ENCODE measurements at regions not wholly inside any gene's neighbourhood (a gene's known extent, or its start where the extent isn't known, plus 50 kb on each side); places are given as distances from the start of the nearest gene placed in this dataset.
"Not testable (repeated sequence)": the region's sequence is repeated elsewhere in the genome, so short reads cannot be mapped to it uniquely, and the experiment has no call there.

DNA sequence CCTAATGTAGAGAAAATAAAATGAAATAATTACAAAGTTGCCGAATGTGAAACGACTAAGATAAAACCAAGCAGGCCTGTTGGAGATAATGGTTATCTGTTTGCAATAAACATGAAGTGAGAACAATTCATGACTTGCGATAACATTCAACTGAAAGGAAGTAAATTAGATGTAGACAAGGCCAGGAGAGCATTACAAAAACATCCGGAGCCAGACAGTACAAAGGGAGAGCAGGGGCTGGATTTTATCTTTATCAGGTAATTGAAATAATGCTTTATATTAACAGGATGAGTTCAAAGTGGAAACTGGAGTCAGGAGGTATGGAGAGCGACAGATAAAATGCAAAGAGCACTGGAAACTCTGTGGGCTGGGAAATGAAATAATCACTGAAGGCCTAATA lies 265.6 kb upstream of the GOT2 start:
- Histone ChIP-seq H3K4me3 (no peak overlapping the region), H3K9me3 (no peaks in the 10 kb centered on the region), H3K36me3 (no peaks in the 10 kb centered on the region), H3K27me3 (no peaks in the 10 kb centered on the region), H3K27ac (no peak overlapping the region), H3K4me1 (no peaks in the 10 kb centered on the region)
- intact Hi-C loops (cut with DNase I; ENCODE audit: low total_unique reads) = no loop called here
- TF ChIP-seq, protein P1, sequence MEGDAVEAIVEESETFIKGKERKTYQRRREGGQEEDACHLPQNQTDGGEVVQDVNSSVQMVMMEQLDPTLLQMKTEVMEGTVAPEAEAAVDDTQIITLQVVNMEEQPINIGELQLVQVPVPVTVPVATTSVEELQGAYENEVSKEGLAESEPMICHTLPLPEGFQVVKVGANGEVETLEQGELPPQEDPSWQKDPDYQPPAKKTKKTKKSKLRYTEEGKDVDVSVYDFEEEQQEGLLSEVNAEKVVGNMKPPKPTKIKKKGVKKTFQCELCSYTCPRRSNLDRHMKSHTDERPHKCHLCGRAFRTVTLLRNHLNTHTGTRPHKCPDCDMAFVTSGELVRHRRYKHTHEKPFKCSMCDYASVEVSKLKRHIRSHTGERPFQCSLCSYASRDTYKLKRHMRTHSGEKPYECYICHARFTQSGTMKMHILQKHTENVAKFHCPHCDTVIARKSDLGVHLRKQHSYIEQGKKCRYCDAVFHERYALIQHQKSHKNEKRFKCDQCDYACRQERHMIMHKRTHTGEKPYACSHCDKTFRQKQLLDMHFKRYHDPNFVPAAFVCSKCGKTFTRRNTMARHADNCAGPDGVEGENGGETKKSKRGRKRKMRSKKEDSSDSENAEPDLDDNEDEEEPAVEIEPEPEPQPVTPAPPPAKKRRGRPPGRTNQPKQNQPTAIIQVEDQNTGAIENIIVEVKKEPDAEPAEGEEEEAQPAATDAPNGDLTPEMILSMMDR (IDR thresholded peaks at IDR 0.05) = no peak
- no peak for TF ChIP-seq POLR2A (IDR thresholded peaks at IDR 0.05)
- TF ChIP-seq EP300 (IDR thresholded peaks at IDR 0.05) = no peak
- TF ChIP-seq POLR2AphosphoS5 (IDR thresholded peaks at IDR 0.05) = no peak
- no peak for DNase-seq
- 43 to 61% (median 51%) methylated on average over 5 of the region's 5 CpGs for WGBS, 5 donors

- H3K4me3 ChIP-seq; H3K27me3 ChIP-seq; H3K36me3 ChIP-seq; H3K4me1 ChIP-seq; H3K27ac ChIP-seq; DNase-seq; intact Hi-C loops (cut with DNase I; ENCODE audit: low total_unique reads): not testable (repeated sequence)
- WGBS, 5 donors = 33 to 45% (median 44%) methylated on average over 7 to 8 of the region's 8 CpGs
- H3K9me3 ChIP-seq = peaks cover 0 to 28% (median 16%) of the 10 kb centered on the region in 4 donors
Observed at GRCh38 chr16:58992755-58993154, 258.6 kb upstream of the GOT2 start.

GRCh38 chr16:58983181-58983965 lies 249.3 kb upstream of the GOT2 start:
- DNase-seq; H3K4me3 ChIP-seq; H3K27ac ChIP-seq; intact Hi-C loops (cut with DNase I; ENCODE audit: low total_unique reads); H3K4me1 ChIP-seq; H3K27me3 ChIP-seq; H3K36me3 ChIP-seq: not testable (repeated sequence)
- H3K9me3 ChIP-seq = peaks cover 0 to 36% (median 13%) of the 10 kb centered on the region in 4 donors
- 88 to 93% (median 90%) methylated on average over 18 to 19 of the region's 19 CpGs for WGBS, 5 donors

GRCh38 chr16:58970775-58971174 lies 236.7 kb upstream of the GOT2 start:
- intact Hi-C loops (cut with DNase I; ENCODE audit: low total_unique reads) = no loop called here
- H3K27ac ChIP-seq = no peak overlapping the region
- WGBS, 5 donors = 77 to 92% (median 81%) methylated on average over 1 of the region's 1 CpG

GRCh38 chr16:58963479-58963878 lies 229.4 kb upstream of the GOT2 start:
- Histone ChIP-seq H3K27ac (no peak overlapping the region), H3K4me1 (no peaks in the 10 kb centered on the region), H3K4me3 (no peak overlapping the region), H3K9me3 (no peaks in the 10 kb centered on the region), H3K27me3 (no peaks in the 10 kb centered on the region), H3K36me3 (no peaks in the 10 kb centered on the region)
- DNase-seq = no peak
- intact Hi-C loops (cut with DNase I; ENCODE audit: low total_unique reads) = no loop called here
- TF ChIP-seq EP300 (IDR thresholded peaks at IDR 0.05) = no peak
- TF ChIP-seq, protein P1 (IDR thresholded peaks at IDR 0.05) = no peak
- TF ChIP-seq POLR2AphosphoS5 (IDR thresholded peaks at IDR 0.05) = no peak
- TF ChIP-seq POLR2A (IDR thresholded peaks at IDR 0.05) = no peak
- WGBS, 5 donors = 56 to 86% (median 58%) methylated on average over 3 of the region's 3 CpGs

More at GRCh38 chr16:58970775-58971174, 236.7 kb upstream of the GOT2 start:
- Histone ChIP-seq H3K4me1 (peaks cover 0 to 6% (median 0%) of the 10 kb centered on the region in 4 donors), H3K4me3 (no peak overlapping the region), H3K27me3 (no peaks in the 10 kb centered on the region), H3K36me3 (no peaks in the 10 kb centered on the region), H3K9me3 (no peaks in the 10 kb centered on the region)
- peak in 1 of 2 donors; percentile 5 for DNase-seq
- no peak for TF ChIP-seq POLR2AphosphoS5 (IDR thresholded peaks at IDR 0.05)
- TF ChIP-seq, protein P1 (IDR thresholded peaks at IDR 0.05) = no peak
- no peak for TF ChIP-seq EP300 (IDR thresholded peaks at IDR 0.05)
- no peak for TF ChIP-seq POLR2A (IDR thresholded peaks at IDR 0.05)

Measured in stomach (tissue), 8 donors.